ENCODE measurements at regions not wholly inside any gene's neighbourhood (a gene's known extent, or its start where the extent isn't known, plus 50 kb on each side); places are given as distances from the start of the nearest gene placed in this dataset.

DNA sequence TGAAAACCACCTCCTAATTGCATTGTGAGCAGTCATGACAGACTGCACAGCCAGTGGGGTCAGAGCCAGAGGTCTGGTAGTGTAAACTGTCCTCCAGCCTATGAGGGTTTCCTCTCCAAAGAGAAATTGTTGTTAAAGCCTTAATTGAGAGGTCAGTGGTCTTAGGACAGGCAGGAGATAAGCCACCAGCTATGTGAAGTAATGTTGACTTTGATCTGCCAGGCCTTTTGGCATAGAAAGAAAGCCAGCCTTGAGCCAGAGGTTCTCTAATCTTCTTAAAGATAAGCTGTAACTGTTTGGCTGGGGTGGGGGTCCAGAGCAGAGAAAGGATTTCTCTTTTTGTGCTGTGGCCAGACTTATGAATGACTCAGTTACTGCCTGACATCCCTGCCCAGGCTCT, 248.4 kb downstream of the WDR11 start:
- TF ChIP-seq, protein P1, sequence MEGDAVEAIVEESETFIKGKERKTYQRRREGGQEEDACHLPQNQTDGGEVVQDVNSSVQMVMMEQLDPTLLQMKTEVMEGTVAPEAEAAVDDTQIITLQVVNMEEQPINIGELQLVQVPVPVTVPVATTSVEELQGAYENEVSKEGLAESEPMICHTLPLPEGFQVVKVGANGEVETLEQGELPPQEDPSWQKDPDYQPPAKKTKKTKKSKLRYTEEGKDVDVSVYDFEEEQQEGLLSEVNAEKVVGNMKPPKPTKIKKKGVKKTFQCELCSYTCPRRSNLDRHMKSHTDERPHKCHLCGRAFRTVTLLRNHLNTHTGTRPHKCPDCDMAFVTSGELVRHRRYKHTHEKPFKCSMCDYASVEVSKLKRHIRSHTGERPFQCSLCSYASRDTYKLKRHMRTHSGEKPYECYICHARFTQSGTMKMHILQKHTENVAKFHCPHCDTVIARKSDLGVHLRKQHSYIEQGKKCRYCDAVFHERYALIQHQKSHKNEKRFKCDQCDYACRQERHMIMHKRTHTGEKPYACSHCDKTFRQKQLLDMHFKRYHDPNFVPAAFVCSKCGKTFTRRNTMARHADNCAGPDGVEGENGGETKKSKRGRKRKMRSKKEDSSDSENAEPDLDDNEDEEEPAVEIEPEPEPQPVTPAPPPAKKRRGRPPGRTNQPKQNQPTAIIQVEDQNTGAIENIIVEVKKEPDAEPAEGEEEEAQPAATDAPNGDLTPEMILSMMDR (IDR thresholded peaks at IDR 0.05; ENCODE audit: low read length, missing control alignments), result no peak
- no peak overlapping the region for H3K4me3 ChIP-seq (replicated peaks; ENCODE audit: low read depth, low read length)

DNA sequence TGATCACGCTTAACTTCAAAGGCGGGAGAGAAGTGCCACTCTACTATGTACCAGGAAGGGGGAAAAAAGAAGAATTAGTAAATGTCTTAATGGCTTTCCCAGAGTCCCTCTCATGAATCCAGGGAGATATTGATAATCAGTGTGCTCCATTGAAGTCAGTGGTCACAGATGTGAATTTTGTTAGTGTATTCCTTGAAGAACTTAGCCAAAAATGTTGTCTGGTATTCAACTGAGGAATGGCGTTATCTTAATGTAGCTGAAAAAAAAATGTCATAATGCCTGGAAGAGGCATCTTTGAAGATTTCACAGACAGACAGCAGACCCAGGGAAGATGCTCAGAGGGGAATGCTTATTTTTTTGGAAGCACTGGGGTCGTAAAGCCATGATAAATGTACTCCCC, 250.4 kb downstream of the WDR11 start:
- DNase-seq (ENCODE audit: low read depth), result no peak
- TF ChIP-seq, protein P1 (IDR thresholded peaks at IDR 0.05; ENCODE audit: low read length, missing control alignments), result no peak
- no peak overlapping the region for H3K4me3 ChIP-seq (replicated peaks; ENCODE audit: low read depth, low read length)

More for the DNA sequence above, 248.4 kb downstream of the WDR11 start:
- no peak for DNase-seq (ENCODE audit: low read depth)

DNA sequence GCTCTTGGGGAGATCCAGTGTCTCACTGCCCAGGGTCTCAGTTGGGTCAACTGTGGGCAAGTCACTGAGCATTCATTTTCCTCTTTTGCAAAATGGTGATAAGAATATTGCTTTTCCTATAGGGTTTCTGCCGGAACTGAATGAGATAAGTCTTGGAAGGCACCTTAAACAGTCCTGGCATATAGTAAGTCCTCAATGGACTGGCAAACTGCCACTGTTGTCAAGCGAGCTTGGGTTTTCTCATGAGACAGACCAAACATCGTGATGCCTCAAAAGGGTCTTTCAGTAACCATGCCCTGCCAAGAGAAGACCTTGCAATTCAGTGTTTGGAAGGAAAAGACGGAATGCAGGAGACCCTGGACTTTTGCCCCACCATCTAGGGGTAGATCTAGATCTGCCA, 251.5 kb downstream of the WDR11 start:
- no peak for DNase-seq (ENCODE audit: low read depth)
- TF ChIP-seq, protein P1 (IDR thresholded peaks at IDR 0.05; ENCODE audit: low read length, missing control alignments), result no peak

DNA sequence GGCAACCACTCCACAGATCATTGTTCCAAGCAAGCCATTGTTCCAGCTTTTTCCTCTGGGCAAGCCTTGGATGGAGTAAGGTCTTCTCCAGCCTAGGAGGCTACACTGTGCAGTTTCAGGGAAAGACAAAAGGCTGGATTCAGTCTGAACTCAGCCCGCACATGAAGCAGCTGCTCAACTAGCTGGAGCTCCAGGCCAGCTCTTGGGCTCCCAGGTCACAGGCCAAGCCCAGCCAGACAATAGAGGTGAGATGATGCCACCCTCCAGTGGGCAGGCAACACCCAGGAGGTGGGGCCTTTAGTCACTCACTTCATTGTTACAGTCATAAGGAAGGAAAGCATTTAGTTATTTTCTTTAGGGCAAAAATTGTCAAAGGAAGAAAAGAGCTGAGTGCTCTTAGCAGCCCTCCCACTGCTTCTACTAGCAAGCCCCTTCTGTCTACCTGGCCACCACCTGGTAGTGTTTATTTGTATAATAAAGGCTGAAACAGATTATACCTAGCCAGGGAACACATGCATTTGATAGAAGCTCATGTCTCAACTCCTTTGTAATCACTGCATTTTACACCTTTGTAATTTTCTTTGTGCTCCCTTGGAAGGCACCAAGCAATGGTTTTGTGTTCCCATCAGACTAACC, 253.4 kb downstream of the WDR11 start:
- no peak for DNase-seq (ENCODE audit: low read depth)
- TF ChIP-seq, protein P1 (IDR thresholded peaks at IDR 0.05; ENCODE audit: low read length, missing control alignments), result no peak
- H3K4me3 ChIP-seq (replicated peaks; ENCODE audit: low read depth, low read length), result no peak overlapping the region

More for the DNA sequence above, 251.5 kb downstream of the WDR11 start:
- H3K4me3 ChIP-seq (replicated peaks; ENCODE audit: low read depth, low read length), result no peak overlapping the region

DNA sequence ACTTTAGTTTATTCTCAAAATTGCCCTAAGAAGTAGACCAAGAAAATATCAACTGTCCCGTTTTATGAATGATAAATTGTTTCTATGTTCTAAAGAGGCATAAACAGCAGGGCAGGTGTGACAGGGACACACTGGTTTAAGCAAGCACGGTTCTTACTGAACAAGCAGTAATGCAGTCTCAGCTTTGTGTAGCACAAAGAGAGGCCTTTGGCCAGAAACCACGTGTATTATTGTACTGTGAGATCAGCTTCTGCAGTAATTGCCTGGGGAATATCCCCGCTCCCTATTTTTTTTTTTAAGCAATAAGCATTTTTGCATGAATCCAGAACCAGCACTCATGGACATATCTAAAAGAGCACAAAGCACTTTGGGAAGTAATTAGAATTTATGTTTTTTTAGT, 255.4 kb downstream of the WDR11 start:
- TF ChIP-seq, protein P1 (IDR thresholded peaks at IDR 0.05; ENCODE audit: low read length, missing control alignments), result no peak
- no peak for DNase-seq (ENCODE audit: low read depth)
- H3K4me3 ChIP-seq (replicated peaks; ENCODE audit: low read depth, low read length), result no peak overlapping the region

DNA sequence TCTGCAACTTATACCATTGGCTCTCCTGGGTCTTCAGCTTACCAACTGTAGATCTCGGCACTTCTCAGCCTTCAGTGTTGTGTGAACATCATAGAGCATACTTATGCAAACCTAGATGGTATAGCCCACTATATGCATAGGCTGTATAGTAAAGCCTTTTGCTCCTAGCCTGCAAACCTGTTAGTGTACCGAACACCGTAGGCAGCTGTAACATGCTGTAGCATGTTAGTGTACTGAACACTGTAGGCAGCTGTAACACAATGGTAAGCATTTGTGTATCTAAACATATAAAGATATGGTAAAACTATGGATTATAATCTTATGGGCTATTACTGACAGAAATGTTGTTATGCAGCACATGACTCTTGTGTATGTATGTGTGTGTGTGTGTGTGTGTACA, 256.9 kb downstream of the WDR11 start:
- TF ChIP-seq, protein P1 (IDR thresholded peaks at IDR 0.05; ENCODE audit: low read length, missing control alignments), result no peak
- no peak for DNase-seq (ENCODE audit: low read depth)

DNA sequence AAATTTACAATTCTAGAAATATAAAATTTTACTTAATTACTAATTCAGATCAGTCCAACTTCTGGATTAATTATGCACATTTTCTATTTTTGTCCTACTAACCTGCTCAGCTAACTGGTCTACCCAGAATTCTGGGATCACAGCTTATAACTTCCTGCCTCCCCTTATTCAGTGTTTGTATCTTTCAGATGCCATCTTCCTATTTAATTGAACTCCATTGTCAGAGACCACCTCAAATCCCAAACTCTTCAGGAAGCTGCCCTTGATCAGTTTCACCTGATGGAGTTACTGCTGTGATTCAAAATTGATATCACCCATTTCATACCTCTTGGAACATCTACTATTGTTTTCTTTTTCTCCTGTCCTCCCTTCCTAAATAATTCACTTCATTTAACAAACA, 259.2 kb downstream of the WDR11 start:
- H3K4me3 ChIP-seq (replicated peaks; ENCODE audit: low read depth, low read length), result no peak overlapping the region
- TF ChIP-seq, protein P1 (IDR thresholded peaks at IDR 0.05; ENCODE audit: low read length, missing control alignments), result no peak
- DNase-seq (ENCODE audit: low read depth), result no peak

More for the DNA sequence above, 256.9 kb downstream of the WDR11 start:
- H3K4me3 ChIP-seq (replicated peaks; ENCODE audit: low read depth, low read length), result no peak overlapping the region
